ENCODE measurements at regions not wholly inside any gene's neighbourhood (a gene's known extent, or its start where the extent isn't known, plus 50 kb on each side); places are given as distances from the start of the nearest gene placed in this dataset.
"Not testable (repeated sequence)": the region's sequence is repeated elsewhere in the genome, so short reads cannot be mapped to it uniquely, and the experiment has no call there.

- TF ChIP-seq, protein P1, sequence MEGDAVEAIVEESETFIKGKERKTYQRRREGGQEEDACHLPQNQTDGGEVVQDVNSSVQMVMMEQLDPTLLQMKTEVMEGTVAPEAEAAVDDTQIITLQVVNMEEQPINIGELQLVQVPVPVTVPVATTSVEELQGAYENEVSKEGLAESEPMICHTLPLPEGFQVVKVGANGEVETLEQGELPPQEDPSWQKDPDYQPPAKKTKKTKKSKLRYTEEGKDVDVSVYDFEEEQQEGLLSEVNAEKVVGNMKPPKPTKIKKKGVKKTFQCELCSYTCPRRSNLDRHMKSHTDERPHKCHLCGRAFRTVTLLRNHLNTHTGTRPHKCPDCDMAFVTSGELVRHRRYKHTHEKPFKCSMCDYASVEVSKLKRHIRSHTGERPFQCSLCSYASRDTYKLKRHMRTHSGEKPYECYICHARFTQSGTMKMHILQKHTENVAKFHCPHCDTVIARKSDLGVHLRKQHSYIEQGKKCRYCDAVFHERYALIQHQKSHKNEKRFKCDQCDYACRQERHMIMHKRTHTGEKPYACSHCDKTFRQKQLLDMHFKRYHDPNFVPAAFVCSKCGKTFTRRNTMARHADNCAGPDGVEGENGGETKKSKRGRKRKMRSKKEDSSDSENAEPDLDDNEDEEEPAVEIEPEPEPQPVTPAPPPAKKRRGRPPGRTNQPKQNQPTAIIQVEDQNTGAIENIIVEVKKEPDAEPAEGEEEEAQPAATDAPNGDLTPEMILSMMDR (IDR thresholded peaks at IDR 0.05; ENCODE audit: low read length), result not testable (repeated sequence)
- TF ChIP-seq EZH2 (IDR thresholded peaks at IDR 0.05; ENCODE audit: borderline replicate concordance, low read length), result not testable (repeated sequence)
Observed at GRCh38 chr5:130746641-130747040, 418.4 kb downstream of the HINT1 start.
